Muscle layer of duodenum (tissue), 2 donors: ENCODE measurements at regions not wholly inside any gene's neighbourhood (a gene's known extent, or its start where the extent isn't known, plus 50 kb on each side); places are given as distances from the start of the nearest gene placed in this dataset.

Experiments
- H3K27ac ChIP-seq: one replicate; pipeline ENCODE4 v1.7.0; 2013; ENCODE audit warnings: mild to moderate bottlenecking, low read length
- H3K27me3 ChIP-seq: one replicate; pipeline ENCODE4 v1.7.0; 2013; ENCODE audit warnings: low read depth, mild to moderate bottlenecking, control low read depth, low read length
- H3K36me3 ChIP-seq, 2 donors: one replicate each; pipeline ENCODE4 v1.7.0; 2013; ENCODE audit warnings: low read length in 2 of 2, control low read depth in 1 of 2, mild to moderate bottlenecking in 1 of 2; ENCODE audit not compliant: insufficient read depth in 2 of 2, control insufficient read depth in 1 of 2
- H3K4me1 ChIP-seq, 2 donors: one replicate each; pipeline ENCODE4 v1.7.0; 2013; ENCODE audit warnings: low read length in 2 of 2, mild to moderate bottlenecking in 2 of 2, control low read depth in 1 of 2, moderate library complexity in 1 of 2; ENCODE audit not compliant: insufficient read depth in 2 of 2, control insufficient read depth in 1 of 2
- H3K4me3 ChIP-seq, 2 donors: one replicate each; pipeline ENCODE4 v1.7.0; 2013; ENCODE audit warnings: low read length in 2 of 2, low read depth in 1 of 2, mild to moderate bottlenecking in 1 of 2
- H3K9me3 ChIP-seq, 2 donors: one replicate each; pipeline ENCODE4 v1.7.0; 2013; ENCODE audit warnings: low read length in 2 of 2, control low read depth in 1 of 2, mild to moderate bottlenecking in 1 of 2; ENCODE audit not compliant: control insufficient read depth in 1 of 2
- donor health status: healthy.

DNA sequence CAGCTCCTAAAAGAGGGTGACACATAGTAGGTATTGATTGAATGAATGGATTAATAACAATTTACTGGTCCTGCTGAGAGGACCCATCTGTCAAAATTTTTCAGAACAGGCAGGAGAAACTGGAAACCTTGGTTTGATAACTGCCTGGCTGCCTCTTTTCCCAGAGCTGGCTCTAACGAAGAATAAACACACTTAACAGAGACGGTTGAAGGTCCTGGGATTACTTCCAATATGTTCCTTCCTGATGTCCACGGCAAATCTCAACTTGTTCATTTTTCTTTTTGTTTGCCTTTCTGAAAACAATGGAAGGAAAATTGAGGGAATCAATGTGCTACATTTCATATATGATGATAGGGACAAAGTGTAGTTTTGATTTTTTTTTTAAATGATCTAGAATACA lies 76.5 kb upstream of the SYT13 start:
- Histone ChIP-seq H3K27me3 (no peaks in the 10 kb centered on the region), H3K9me3 (no peaks in the 10 kb centered on the region), H3K4me3 (no peak overlapping the region), H3K36me3 (no peaks in the 10 kb centered on the region), H3K27ac (no peak overlapping the region), H3K4me1 (no peaks in the 10 kb centered on the region)

GRCh38 chr11:45361551-45361950 lies 75.4 kb upstream of the SYT13 start:
- Histone ChIP-seq H3K27me3 (no peaks in the 10 kb centered on the region), H3K4me3 (no peak overlapping the region), H3K9me3 (no peaks in the 10 kb centered on the region), H3K36me3 (no peaks in the 10 kb centered on the region), H3K4me1 (peaks cover 0 to 2% of the 10 kb centered on the region in 2 donors), H3K27ac (no peak overlapping the region)

DNA sequence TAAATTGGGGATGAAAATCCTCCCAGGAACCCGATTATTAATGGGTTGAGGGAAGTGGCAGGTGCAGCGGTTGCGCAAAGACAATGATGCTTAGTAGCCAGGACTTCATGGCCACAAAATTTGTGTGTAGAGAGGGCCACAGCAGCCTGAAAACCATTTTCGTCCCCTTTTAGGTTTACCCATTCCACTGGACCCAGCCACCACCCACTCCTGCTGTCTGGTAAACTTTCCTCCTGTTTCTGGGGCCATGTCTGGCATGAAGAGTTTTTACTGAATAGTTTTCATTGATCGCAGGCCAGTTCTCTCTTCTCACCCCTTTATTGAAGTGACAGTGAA lies 69.5 kb upstream of the SYT13 start:
- Histone ChIP-seq H3K4me3 (peak overlapping the region; percentile 62), H3K27me3 (no peaks in the 10 kb centered on the region)

GRCh38 chr11:45354976-45355705 lies 69.0 kb upstream of the SYT13 start:
- H3K27me3 ChIP-seq = no peaks in the 10 kb centered on the region
- peaks cover 8 to 10% of the 10 kb centered on the region in 2 donors for H3K4me1 ChIP-seq
- H3K27ac ChIP-seq = no peak overlapping the region
- H3K4me3 ChIP-seq = peak overlapping the region; percentile 62
- H3K9me3 ChIP-seq = no peaks in the 10 kb centered on the region
- H3K36me3 ChIP-seq = no peaks in the 10 kb centered on the region

More for the DNA sequence above, 69.5 kb upstream of the SYT13 start:
- H3K36me3 ChIP-seq = no peaks in the 10 kb centered on the region
- H3K27ac ChIP-seq = no peak overlapping the region
- H3K4me1 ChIP-seq = peaks cover 8 to 10% of the 10 kb centered on the region in 2 donors
- H3K9me3 ChIP-seq = no peaks in the 10 kb centered on the region

DNA sequence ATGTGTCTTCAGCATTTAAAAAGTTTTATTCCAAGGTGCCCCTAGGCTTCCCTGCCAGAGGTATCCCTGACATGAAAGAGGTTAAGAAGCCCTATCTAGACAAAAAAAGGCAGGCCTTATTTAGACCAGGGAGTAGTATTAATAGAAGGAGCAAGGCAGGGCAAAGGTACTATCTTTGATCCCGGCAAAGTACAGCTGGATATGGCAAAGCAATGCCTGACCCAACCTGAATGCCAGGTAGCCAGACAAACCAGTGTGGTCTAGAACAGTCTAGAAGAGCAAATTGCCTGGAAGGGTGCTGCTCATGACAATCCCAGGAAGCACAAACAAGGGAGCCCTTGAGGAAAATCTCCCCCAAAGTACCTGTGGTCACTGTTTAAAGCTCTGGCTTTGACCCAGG lies 62.6 kb upstream of the SYT13 start:
- no peaks in the 10 kb centered on the region for H3K36me3 ChIP-seq
- H3K4me1 ChIP-seq = no peaks in the 10 kb centered on the region
- no peaks in the 10 kb centered on the region for H3K27me3 ChIP-seq
- no peak overlapping the region for H3K27ac ChIP-seq
- no peak overlapping the region for H3K4me3 ChIP-seq
- H3K9me3 ChIP-seq = no peaks in the 10 kb centered on the region

DNA sequence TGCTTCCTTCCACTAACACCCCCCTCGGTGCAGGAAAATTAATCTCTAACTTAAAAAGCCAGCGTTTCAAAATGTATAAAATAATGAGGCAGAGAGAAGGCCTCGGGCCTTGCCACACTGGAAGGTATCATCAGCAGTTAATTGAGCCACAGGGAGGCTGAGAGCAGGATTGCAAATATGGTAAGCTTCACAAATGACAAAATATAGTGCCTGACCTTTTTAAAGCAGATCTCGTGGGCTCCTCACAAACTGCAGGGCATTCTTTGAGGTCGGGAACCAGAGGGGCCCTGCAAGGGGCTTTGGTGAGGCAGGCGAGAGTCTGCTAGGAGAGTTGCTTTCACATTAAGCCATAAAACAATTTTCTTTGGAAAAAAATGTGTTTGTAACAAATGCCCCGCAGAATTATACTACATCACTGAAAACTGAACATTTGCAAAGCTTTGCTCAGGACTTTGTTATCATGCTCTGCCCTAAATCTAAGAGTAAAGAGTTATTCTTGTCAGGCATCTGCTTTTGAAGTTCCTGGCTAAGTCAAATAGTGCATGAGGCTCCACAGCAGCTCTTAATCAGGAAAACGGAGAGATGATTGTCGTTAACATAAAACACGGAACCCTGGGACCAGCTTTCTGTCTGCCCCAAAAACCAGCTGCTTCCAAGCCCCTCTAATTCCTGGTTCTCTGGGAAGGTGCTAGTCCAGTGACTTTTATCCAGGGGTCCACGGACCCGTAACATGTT lies 61.4 kb upstream of the SYT13 start:
- Histone ChIP-seq H3K27ac (no peak overlapping the region), H3K9me3 (no peaks in the 10 kb centered on the region), H3K4me3 (no peak overlapping the region), H3K4me1 (no peaks in the 10 kb centered on the region), H3K36me3 (no peaks in the 10 kb centered on the region), H3K27me3 (no peaks in the 10 kb centered on the region)

DNA sequence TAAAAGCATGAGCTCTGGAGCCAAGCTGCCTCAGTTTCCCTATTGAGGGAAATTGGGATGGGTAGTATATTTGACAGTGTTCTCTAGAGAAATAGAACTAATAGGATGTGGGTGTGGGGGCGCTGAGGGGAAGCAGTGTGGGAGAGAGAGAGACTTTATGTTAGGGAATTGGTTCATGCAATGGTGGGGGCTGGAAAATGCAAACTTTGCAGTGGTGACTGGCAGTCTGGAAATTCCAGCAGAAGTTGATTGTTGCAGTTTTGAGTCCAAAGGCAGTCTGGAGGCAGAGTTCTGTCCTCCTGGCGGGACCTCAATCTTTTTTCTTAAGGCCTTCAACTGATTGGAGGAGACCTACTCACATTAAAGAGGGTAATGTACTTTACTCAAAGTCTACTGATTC lies 59.4 kb upstream of the SYT13 start:
- H3K4me1 ChIP-seq = no peaks in the 10 kb centered on the region
- no peaks in the 10 kb centered on the region for H3K27me3 ChIP-seq
- no peak overlapping the region for H3K4me3 ChIP-seq
- no peak overlapping the region for H3K27ac ChIP-seq
- no peaks in the 10 kb centered on the region for H3K9me3 ChIP-seq
- H3K36me3 ChIP-seq = no peaks in the 10 kb centered on the region

GRCh38 chr11:45344028-45344427 lies 57.9 kb upstream of the SYT13 start:
- Histone ChIP-seq H3K36me3 (no peaks in the 10 kb centered on the region), H3K27ac (no peak overlapping the region), H3K4me3 (no peak overlapping the region), H3K9me3 (no peaks in the 10 kb centered on the region), H3K27me3 (no peaks in the 10 kb centered on the region), H3K4me1 (no peaks in the 10 kb centered on the region)

DNA sequence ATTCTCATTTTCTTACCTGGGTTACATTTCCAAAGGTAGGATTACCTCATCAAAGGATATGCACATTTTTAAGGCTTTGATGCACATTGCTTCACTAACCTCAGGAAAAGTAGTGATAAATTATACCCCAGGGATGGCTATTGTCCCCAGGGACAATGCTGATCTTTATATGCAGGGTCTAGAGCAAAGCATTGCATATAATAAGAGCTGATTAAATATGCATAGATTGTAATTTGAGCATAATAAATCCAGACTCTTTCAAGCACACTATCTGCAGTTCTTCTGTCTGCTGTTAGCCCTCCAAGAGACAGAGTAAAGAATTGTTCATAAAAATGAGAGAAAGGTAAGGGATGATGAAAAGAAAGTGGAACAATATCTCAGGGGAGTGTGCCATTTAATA lies 57.3 kb upstream of the SYT13 start:
- H3K27me3 ChIP-seq = no peaks in the 10 kb centered on the region
- no peak overlapping the region for H3K27ac ChIP-seq
- H3K4me1 ChIP-seq = no peaks in the 10 kb centered on the region
- H3K9me3 ChIP-seq = no peaks in the 10 kb centered on the region
- no peak overlapping the region for H3K4me3 ChIP-seq
- no peaks in the 10 kb centered on the region for H3K36me3 ChIP-seq

DNA sequence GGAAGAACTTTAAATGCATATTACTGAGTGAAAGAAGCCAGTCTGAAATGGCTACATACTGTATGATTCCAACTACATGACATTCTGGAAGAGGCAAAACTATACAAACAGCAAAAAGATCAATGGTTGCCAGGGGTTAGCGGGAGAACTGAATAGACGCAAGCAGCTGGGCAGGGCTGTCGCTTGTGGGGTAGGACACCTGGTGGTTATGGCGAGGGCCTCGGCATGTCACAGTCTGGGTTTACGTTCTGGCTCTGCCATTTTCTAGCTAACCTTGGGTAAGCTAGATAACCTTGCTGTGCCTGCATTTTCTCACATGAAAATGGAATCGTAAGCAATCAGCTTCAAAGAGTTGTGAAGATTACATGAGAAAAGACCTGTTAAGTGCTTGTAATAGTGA lies 55.2 kb upstream of the SYT13 start:
- H3K27me3 ChIP-seq = no peaks in the 10 kb centered on the region
- H3K27ac ChIP-seq = no peak overlapping the region
- H3K4me3 ChIP-seq = no peak overlapping the region
- H3K9me3 ChIP-seq = no peaks in the 10 kb centered on the region
- no peaks in the 10 kb centered on the region for H3K4me1 ChIP-seq
- no peaks in the 10 kb centered on the region for H3K36me3 ChIP-seq

GRCh38 chr11:45339729-45340519 lies 53.8 kb upstream of the SYT13 start:
- no peaks in the 10 kb centered on the region for H3K27me3 ChIP-seq
- no peaks in the 10 kb centered on the region for H3K36me3 ChIP-seq
- no peaks in the 10 kb centered on the region for H3K4me1 ChIP-seq
- no peaks in the 10 kb centered on the region for H3K9me3 ChIP-seq
- no peak overlapping the region for H3K27ac ChIP-seq
- peak overlapping the region; percentile 4 to 15 for H3K4me3 ChIP-seq
